ENCODE measurements at regions not wholly inside any gene's neighbourhood (a gene's known extent, or its start where the extent isn't known, plus 50 kb on each side); places are given as distances from the start of the nearest gene placed in this dataset.

GRCh38 chr14:54221432-54221803, 175.4 kb upstream of the CDKN3 start:
- TF ChIP-seq CTCF (IDR thresholded peaks at IDR 0.05 in 8 of 11, conservative IDR thresholded peaks at IDR 0.05 in 3 of 11), result no peak
- TF ChIP-seq POLR2A (IDR thresholded peaks at IDR 0.05), result no peak

Data from spleen (tissue), 7 donors.